ENCODE measurements at regions not wholly inside any gene's neighbourhood (a gene's known extent, or its start where the extent isn't known, plus 50 kb on each side); places are given as distances from the start of the nearest gene placed in this dataset.

DNA sequence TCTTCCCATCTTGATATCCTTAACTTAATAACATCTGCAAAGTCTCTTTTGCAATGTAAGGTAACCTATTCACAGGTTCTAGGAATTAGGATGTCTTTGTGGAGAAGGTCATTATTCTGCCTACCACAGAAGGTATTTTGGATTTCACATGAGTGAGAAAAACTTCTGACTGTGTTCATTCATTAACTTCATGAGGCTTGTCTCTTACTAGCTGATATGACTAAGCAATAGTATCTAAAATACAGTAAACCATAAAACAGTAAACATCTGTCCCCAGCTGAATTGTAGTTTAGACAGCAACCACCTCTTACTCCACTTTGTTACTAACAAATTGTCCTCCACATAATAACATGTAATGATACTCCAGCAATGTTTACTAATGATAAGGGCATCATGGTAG, 198.1 kb downstream of the SEC23A start:
- H3K4me3 ChIP-seq (ENCODE audit: low read depth, low read length), result no peak overlapping the region
- H3K9ac ChIP-seq (ENCODE audit: low read length), result no peak overlapping the region
- no peak overlapping the region for H3K27ac ChIP-seq (ENCODE audit: low read depth, low read length)
- no peaks in the 10 kb centered on the region for H3K4me1 ChIP-seq (ENCODE audit: control insufficient read depth, insufficient read depth, low read length)
- no peaks in the 10 kb centered on the region for H3K27me3 ChIP-seq (ENCODE audit: control insufficient read depth, insufficient read depth, low read length)
- H3K36me3 ChIP-seq (ENCODE audit: control insufficient read depth, insufficient read depth, low read length), result no peaks in the 10 kb centered on the region
- no peaks in the 10 kb centered on the region for H3K9me3 ChIP-seq (ENCODE audit: control insufficient read depth, insufficient read depth, low read depth, low read length)

DNA sequence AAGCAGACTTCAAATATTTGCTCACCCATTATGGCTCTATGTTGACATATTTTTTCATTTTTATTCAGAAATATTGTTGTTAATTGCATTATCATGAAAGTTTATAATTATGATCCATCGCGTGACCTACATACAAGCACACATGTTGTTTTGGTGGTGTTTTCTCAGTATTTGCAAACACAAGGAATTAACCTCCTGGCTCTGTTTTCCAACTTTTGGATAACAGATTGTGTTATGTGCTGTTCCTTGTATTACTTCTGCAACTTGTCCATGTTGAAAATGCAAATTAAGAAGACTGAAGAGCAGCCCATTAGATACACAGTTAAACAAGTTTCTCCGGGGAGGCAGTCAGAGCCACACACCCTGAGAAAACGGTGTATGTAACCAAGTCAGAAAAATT, 201.2 kb downstream of the SEC23A start:
- H3K9ac ChIP-seq (ENCODE audit: low read length), result no peak overlapping the region
- no peaks in the 10 kb centered on the region for H3K36me3 ChIP-seq (ENCODE audit: control insufficient read depth, insufficient read depth, low read length)
- no peak overlapping the region for H3K4me3 ChIP-seq (ENCODE audit: low read depth, low read length)
- no peaks in the 10 kb centered on the region for H3K9me3 ChIP-seq (ENCODE audit: control insufficient read depth, insufficient read depth, low read depth, low read length)
- H3K27me3 ChIP-seq (ENCODE audit: control insufficient read depth, insufficient read depth, low read length), result no peaks in the 10 kb centered on the region
- no peak overlapping the region for H3K27ac ChIP-seq (ENCODE audit: low read depth, low read length)
- no peaks in the 10 kb centered on the region for H3K4me1 ChIP-seq (ENCODE audit: control insufficient read depth, insufficient read depth, low read length)

DNA sequence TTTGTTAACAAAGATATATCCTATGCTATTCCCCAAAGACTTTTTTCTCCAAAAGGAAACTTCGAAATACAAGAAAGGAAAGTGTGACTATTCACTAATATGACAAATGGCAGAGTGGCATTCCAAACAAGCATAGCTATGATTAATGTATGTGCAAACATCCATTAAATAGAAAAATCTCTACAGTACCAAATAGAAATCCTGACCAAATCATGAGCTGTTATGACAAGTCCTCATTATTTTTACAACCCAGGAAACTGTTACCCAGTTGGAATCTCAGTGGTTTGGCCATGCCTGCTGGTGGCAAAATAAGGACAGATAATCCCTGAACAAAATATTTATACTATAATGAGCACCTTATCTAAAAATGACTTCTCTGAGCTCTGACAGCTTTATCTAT, 202.1 kb downstream of the SEC23A start:
- Histone ChIP-seq H3K9me3 (ENCODE audit: control insufficient read depth, insufficient read depth, low read depth, low read length) (no peaks in the 10 kb centered on the region), H3K4me1 (ENCODE audit: control insufficient read depth, insufficient read depth, low read length) (no peaks in the 10 kb centered on the region), H3K27me3 (ENCODE audit: control insufficient read depth, insufficient read depth, low read length) (no peaks in the 10 kb centered on the region), H3K27ac (ENCODE audit: low read depth, low read length) (no peak overlapping the region), H3K36me3 (ENCODE audit: control insufficient read depth, insufficient read depth, low read length) (no peaks in the 10 kb centered on the region), H3K4me3 (ENCODE audit: low read depth, low read length) (no peak overlapping the region), H3K9ac (ENCODE audit: low read length) (no peak overlapping the region)

DNA sequence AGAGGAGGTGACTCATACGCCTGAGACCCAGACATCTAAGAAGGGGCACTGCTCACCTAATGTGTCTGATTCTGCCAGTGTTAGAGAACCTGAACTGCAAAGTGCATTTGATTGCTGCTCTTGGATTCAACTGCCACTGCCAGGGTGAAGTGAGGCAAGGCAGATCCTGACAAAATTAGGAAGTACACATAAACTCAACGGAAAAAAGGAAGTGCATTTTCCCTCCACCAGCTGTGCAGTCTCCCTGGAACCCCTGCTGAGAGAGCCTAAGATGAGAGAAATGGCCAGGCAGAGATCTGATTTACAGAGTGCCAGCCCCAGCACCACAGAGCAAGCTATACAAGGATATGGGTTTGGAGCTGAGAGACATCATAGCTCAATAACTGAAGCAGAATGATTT, 215.3 kb downstream of the SEC23A start:
- Histone ChIP-seq H3K4me1 (ENCODE audit: control insufficient read depth, insufficient read depth, low read length) (no peaks in the 10 kb centered on the region), H3K9ac (ENCODE audit: low read length) (no peak overlapping the region), H3K36me3 (ENCODE audit: control insufficient read depth, insufficient read depth, low read length) (no peaks in the 10 kb centered on the region), H3K27ac (ENCODE audit: low read depth, low read length) (no peak overlapping the region), H3K4me3 (ENCODE audit: low read depth, low read length) (no peak overlapping the region), H3K9me3 (ENCODE audit: control insufficient read depth, insufficient read depth, low read depth, low read length) (no peaks in the 10 kb centered on the region), H3K27me3 (ENCODE audit: control insufficient read depth, insufficient read depth, low read length) (no peaks in the 10 kb centered on the region)

DNA sequence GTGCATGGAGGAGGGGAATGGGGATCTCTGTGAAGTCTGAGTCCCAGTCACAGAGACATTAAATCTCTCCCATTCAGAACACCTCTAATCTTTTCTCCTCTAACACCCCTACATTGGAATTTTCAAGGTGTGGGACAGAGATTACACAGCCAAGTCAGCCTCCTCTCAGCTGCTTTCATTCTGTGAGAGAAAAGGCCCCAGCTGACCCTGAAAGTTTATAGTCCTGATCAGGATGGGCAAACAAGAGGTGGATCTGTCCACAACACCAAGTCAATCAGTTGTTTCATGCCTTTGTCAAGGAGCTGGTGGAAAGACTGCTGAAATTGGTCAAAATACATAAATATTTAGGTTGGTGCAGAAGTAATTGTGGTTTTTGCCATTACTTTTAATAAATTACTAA, 218.9 kb downstream of the SEC23A start:
- Histone ChIP-seq H3K9me3 (ENCODE audit: control insufficient read depth, insufficient read depth, low read depth, low read length) (no peaks in the 10 kb centered on the region), H3K4me3 (ENCODE audit: low read depth, low read length) (no peak overlapping the region), H3K36me3 (ENCODE audit: control insufficient read depth, insufficient read depth, low read length) (no peaks in the 10 kb centered on the region), H3K27me3 (ENCODE audit: control insufficient read depth, insufficient read depth, low read length) (no peaks in the 10 kb centered on the region), H3K4me1 (ENCODE audit: control insufficient read depth, insufficient read depth, low read length) (no peaks in the 10 kb centered on the region), H3K9ac (ENCODE audit: low read length) (no peak overlapping the region), H3K27ac (ENCODE audit: low read depth, low read length) (no peak overlapping the region)

DNA sequence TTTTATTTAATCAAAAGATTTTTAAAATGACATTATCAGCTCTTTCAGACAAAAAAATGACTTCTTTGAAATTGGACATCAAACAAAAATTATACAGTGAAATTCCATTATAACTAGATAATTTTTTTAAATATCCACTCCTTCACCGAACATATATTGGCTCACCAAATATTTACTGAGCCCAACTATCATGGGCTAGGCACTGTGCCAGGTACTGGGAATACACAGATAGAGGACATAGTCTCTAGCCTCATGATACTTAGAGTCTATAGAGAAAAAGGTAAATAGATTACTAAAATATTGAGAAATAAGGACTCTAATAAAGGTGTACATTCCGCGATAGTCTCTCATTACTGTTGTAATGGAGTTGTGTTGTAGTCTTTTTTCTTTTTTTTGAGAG, 219.9 kb downstream of the SEC23A start:
- Histone ChIP-seq H3K4me3 (ENCODE audit: low read depth, low read length) (no peak overlapping the region), H3K9ac (ENCODE audit: low read length) (no peak overlapping the region), H3K4me1 (ENCODE audit: control insufficient read depth, insufficient read depth, low read length) (no peaks in the 10 kb centered on the region), H3K27ac (ENCODE audit: low read depth, low read length) (no peak overlapping the region), H3K27me3 (ENCODE audit: control insufficient read depth, insufficient read depth, low read length) (no peaks in the 10 kb centered on the region), H3K36me3 (ENCODE audit: control insufficient read depth, insufficient read depth, low read length) (no peaks in the 10 kb centered on the region), H3K9me3 (ENCODE audit: control insufficient read depth, insufficient read depth, low read depth, low read length) (no peaks in the 10 kb centered on the region)

DNA sequence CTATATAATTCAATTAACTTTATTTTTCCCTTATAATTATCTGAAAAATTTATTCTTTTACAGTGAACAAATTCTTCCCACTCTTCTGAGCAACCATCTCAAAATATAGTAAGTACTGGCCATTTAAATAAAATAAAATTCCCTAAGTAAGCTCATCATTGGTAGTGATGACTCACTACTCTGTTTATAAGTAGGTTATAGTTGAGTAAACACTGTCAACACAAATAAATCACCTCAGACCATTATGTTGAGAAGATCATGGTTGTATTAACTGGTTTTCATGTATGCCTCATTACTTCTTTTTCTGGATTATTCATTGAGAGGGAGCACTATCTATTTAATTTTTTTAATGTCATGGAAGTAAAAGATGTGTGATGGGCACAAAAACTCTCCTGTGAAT, 220.5 kb downstream of the SEC23A start:
- Histone ChIP-seq H3K9ac (ENCODE audit: low read length) (no peak overlapping the region), H3K27ac (ENCODE audit: low read depth, low read length) (no peak overlapping the region), H3K9me3 (ENCODE audit: control insufficient read depth, insufficient read depth, low read depth, low read length) (no peaks in the 10 kb centered on the region), H3K4me3 (ENCODE audit: low read depth, low read length) (no peak overlapping the region), H3K36me3 (ENCODE audit: control insufficient read depth, insufficient read depth, low read length) (no peaks in the 10 kb centered on the region), H3K4me1 (ENCODE audit: control insufficient read depth, insufficient read depth, low read length) (no peaks in the 10 kb centered on the region), H3K27me3 (ENCODE audit: control insufficient read depth, insufficient read depth, low read length) (no peaks in the 10 kb centered on the region)

DNA sequence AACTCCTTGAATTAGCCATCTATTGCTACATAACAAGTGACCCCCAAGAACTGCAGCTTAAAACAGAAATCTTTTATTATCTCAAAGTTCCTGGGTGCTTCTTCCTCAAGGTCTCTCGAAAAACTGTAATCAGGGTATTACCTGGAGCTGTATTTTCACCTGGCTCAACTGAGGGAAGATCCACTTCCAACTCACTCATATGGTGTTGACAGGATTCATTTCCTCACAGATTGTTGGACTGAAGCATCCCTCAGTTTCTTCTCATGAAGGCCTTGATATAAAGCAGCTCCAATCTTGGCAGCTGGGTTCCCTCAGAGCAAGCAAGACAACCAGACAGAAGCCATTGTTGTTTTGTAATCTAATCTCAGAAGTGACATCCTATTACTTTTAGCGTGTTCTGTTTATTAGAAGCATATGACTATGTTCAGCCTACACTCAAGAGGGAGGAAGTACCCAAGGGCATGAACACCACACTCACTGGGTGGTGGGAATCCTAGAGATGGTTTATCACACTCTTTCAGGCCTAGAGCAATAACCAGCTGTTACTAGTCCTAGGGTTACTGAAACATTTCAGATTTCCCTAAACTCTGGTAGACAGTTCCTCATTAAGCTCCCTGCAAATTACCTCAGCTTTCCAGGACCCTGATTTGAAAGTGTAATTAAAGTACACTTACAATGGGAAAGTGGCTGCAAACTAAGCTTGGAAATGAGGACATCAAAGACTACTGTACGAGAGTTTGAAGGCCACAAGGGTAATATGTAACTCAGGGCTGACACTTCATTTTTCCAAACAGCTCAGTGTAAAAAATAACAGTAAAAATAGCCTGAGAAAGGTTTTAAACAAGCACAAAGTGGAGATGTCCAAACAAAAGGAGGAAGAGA, 222.2 kb downstream of the SEC23A start:
- no peaks in the 10 kb centered on the region for H3K27me3 ChIP-seq (ENCODE audit: control insufficient read depth, insufficient read depth, low read length)
- no peaks in the 10 kb centered on the region for H3K4me1 ChIP-seq (ENCODE audit: control insufficient read depth, insufficient read depth, low read length)
- no peak overlapping the region for H3K9ac ChIP-seq (ENCODE audit: low read length)
- H3K4me3 ChIP-seq (ENCODE audit: low read depth, low read length), result no peak overlapping the region
- no peaks in the 10 kb centered on the region for H3K9me3 ChIP-seq (ENCODE audit: control insufficient read depth, insufficient read depth, low read depth, low read length)
- H3K27ac ChIP-seq (ENCODE audit: low read depth, low read length), result no peak overlapping the region
- H3K36me3 ChIP-seq (ENCODE audit: control insufficient read depth, insufficient read depth, low read length), result no peaks in the 10 kb centered on the region

DNA sequence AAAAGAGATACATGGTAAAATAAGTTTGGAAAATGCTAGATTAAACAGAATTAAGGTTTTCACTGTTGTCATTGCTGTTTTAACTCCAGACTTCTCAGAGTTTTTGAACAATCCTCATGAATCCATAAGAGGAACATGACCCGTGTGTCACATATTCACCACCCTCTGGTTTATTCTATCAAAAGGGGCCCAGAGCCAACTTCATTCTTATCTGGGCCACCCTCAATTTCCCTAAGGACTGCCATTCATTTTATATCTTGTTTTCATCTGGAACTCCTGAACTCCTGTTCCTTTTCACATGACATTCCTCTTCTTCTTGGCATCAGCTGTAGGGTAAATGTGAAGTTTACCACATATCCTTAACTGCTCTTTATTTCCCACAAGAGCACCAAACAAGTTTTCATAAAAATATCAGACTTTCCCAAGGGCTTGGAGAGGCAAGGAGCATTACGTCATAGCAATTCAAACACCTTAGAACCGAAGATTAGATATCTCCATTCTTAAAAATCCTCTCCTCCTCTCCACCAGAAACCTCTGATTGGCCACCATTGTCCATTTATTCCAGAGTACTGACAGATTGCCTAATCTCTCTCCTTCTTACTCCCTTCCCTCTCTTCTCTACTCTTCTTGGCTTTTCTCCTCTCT, 225.2 kb downstream of the SEC23A start:
- no peaks in the 10 kb centered on the region for H3K36me3 ChIP-seq (ENCODE audit: control insufficient read depth, insufficient read depth, low read length)
- H3K4me1 ChIP-seq (ENCODE audit: control insufficient read depth, insufficient read depth, low read length), result no peaks in the 10 kb centered on the region
- no peaks in the 10 kb centered on the region for H3K27me3 ChIP-seq (ENCODE audit: control insufficient read depth, insufficient read depth, low read length)
- H3K4me3 ChIP-seq (ENCODE audit: low read depth, low read length), result no peak overlapping the region
- no peak overlapping the region for H3K9ac ChIP-seq (ENCODE audit: low read length)
- H3K27ac ChIP-seq (ENCODE audit: low read depth, low read length), result no peak overlapping the region
- H3K9me3 ChIP-seq (ENCODE audit: control insufficient read depth, insufficient read depth, low read depth, low read length), result no peaks in the 10 kb centered on the region

DNA sequence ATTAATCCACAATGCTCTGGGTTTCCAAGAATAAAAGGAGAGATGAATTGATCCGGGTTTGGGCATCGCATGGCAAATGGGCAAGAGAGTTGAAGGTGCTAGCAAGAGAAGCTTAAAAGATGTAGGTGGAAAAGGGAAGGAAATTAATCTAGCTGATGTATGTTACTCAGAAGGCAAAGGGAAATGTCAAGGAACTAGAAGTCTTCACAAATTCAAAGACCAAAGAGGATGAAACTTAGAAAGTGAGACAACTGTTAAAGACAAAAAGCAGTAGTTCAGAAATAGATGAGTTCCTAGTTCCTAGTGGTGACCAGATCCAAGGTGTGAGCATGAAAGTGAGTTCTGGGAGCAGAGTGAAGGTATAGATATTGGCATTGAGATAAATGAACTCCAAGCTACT, 228.3 kb downstream of the SEC23A start:
- Histone ChIP-seq H3K9ac (ENCODE audit: low read length) (no peak overlapping the region), H3K4me1 (ENCODE audit: control insufficient read depth, insufficient read depth, low read length) (no peaks in the 10 kb centered on the region), H3K27me3 (ENCODE audit: control insufficient read depth, insufficient read depth, low read length) (no peaks in the 10 kb centered on the region), H3K4me3 (ENCODE audit: low read depth, low read length) (no peak overlapping the region), H3K9me3 (ENCODE audit: control insufficient read depth, insufficient read depth, low read depth, low read length) (no peaks in the 10 kb centered on the region), H3K36me3 (ENCODE audit: control insufficient read depth, insufficient read depth, low read length) (no peaks in the 10 kb centered on the region), H3K27ac (ENCODE audit: low read depth, low read length) (no peak overlapping the region)

DNA sequence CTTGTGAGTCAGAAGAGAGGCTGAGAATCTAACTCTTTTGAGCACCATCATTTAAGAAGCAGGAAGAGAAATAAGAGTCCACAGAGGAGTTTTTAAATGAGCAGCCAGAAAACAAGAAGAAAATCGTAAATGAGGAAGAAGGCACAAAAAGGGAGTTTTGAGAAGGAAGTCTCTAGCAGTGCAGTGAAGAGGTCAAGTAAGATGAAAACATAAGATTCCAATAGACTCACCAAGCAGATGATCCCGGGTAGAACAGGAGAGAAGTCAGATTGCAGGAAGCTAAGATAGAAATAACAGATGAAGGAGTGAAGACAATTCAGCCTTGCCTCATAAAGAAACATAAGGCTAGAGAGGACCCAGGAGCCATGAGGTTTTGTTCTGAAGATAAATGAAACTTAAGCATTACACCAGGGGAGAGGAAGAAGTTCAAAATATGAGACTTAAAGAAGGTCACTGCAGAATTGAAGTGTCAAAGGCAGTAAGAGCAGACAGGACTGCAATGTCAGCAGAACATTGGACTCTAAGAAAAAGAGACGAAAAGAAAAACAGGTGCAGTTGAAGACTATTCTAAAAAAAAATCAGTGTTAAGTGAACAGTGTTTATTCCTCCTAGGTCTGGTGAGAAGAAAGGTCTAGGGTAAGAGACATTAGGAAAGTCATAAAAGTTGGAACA, 229.0 kb downstream of the SEC23A start:
- no peaks in the 10 kb centered on the region for H3K36me3 ChIP-seq (ENCODE audit: control insufficient read depth, insufficient read depth, low read length)
- no peaks in the 10 kb centered on the region for H3K9me3 ChIP-seq (ENCODE audit: control insufficient read depth, insufficient read depth, low read depth, low read length)
- no peak overlapping the region for H3K27ac ChIP-seq (ENCODE audit: low read depth, low read length)
- H3K4me3 ChIP-seq (ENCODE audit: low read depth, low read length), result no peak overlapping the region
- H3K27me3 ChIP-seq (ENCODE audit: control insufficient read depth, insufficient read depth, low read length), result no peaks in the 10 kb centered on the region
- no peaks in the 10 kb centered on the region for H3K4me1 ChIP-seq (ENCODE audit: control insufficient read depth, insufficient read depth, low read length)
- H3K9ac ChIP-seq (ENCODE audit: low read length), result no peak overlapping the region

All from HUES6 (cell line).